GM12878 (cell line): ENCODE measurements at regions not wholly inside any gene's neighbourhood (a gene's known extent, or its start where the extent isn't known, plus 50 kb on each side); places are given as distances from the start of the nearest gene placed in this dataset.

Experiments used
- ATAC-seq: fragments of 200-7000 bp; cut with Tn5 transposase; 3 replicates; pipeline ENCODE4 v1.9.1; 2020; ENCODE audit warnings: mild to moderate bottlenecking, moderate library complexity
- BruUV-seq: library from RNA; stranded (reverse); fragments of 400-500 nt; replicated peaks from 2 replicates; lab custom pipeline; 2021; lab: Mats Ljungman, UMichigan
- CTCF ChIA-PET: fragments of 300-600 bp; sonication (Branson Sonifier 250); formaldehyde crosslinking; extraction: SDS; loops from one replicate; lab custom pipeline; 2021; ENCODE audit warnings: inconsistent platforms; lab: Yijun Ruan, JAX
- POLR2A ChIA-PET: fragments of 350-600 bp; formaldehyde crosslinking; extraction: SDS; loops from one replicate; lab custom pipeline; 2021; ENCODE audit warnings: inconsistent platforms; lab: Charles Lee
- RAD21 ChIA-PET: fragments of 300-600 bp; sonication (Branson Sonifier 250); formaldehyde crosslinking; loops from one replicate; lab custom pipeline; 2023; ENCODE audit warnings: antibody characterized with exemption; ENCODE audit not compliant: unreplicated experiment; lab: Charles Lee
- SMC1A ChIA-PET: fragments of 300-600 bp; sonication (Branson Sonifier 250); formaldehyde crosslinking; loops from one replicate; lab custom pipeline; 2023; ENCODE audit not compliant: unreplicated experiment, uncharacterized antibody; lab: Charles Lee
- DNase-seq: peaks from one replicate; pipeline ENCODE4 v3.0.0-alpha.2; 2011; ENCODE audit warnings: low read depth, low spot score
- FAIRE-seq: peaks from 3 replicates; lab custom pipeline; 2011; peaks lifted over from hg19 to GRCh38; lab: Jason Lieb, UNC
- H2AFZ ChIP-seq: 2 replicates; pipeline ENCODE4 v1.6.0; 2011; ENCODE audit warnings: low read depth, low read length, control low read depth; ENCODE audit not compliant: control insufficient read depth
- H3K27ac ChIP-seq: 2 replicates; pipeline ENCODE4 v1.5.1; 2011; ENCODE audit warnings: control low read depth; ENCODE audit not compliant: control insufficient read depth, insufficient read depth
- H3K27me3 ChIP-seq, 2 experiments: replicated peaks in 1 of 2; 2 replicates each; pipeline versions ENCODE4 v1.6.0 to v1.6.1; 2011; ENCODE audit warnings: low read length in 1 of 2; ENCODE audit not compliant: control insufficient read depth in 2 of 2, insufficient read depth in 2 of 2
- H3K36me3 ChIP-seq, 2 experiments: 2 replicates each; pipeline ENCODE4 v1.5.1; 2011; ENCODE audit warnings: low read length in 1 of 2; ENCODE audit not compliant: control insufficient read depth in 2 of 2, insufficient read depth in 2 of 2
- H3K4me1 ChIP-seq: 2 replicates; pipeline ENCODE4 v1.6.1; 2011; ENCODE audit warnings: mild to moderate bottlenecking, low read length, moderate library complexity, mixed read lengths; ENCODE audit not compliant: control insufficient read depth, insufficient read depth
- H3K4me2 ChIP-seq: 2 replicates; pipeline ENCODE4 v1.6.0; 2011; ENCODE audit warnings: control low read depth; ENCODE audit not compliant: control insufficient read depth, insufficient read depth
- H3K4me3 ChIP-seq: fragments of 200-600 bp; sonication (generic); 2 replicates; pipeline ENCODE4 v1.5.1; 2016
- H3K79me2 ChIP-seq: 2 replicates; pipeline ENCODE4 v1.6.0; 2011; ENCODE audit warnings: low read length; ENCODE audit not compliant: control insufficient read depth, insufficient read depth
- H3K9ac ChIP-seq: 2 replicates; pipeline ENCODE4 v1.8.0; 2011; ENCODE audit warnings: low read length, control low read depth, mixed read lengths; ENCODE audit not compliant: control insufficient read depth, insufficient read depth
- H3K9me3 ChIP-seq: replicated peaks from 3 replicates; pipeline ENCODE4 v1.5.1; 2011; ENCODE audit warnings: mild to moderate bottlenecking, low read length; ENCODE audit not compliant: control insufficient read depth, insufficient read depth
- H4K20me1 ChIP-seq: 2 replicates; pipeline ENCODE4 v1.6.0; 2011; ENCODE audit not compliant: control insufficient read depth, insufficient read depth
- ASH2L ChIP-seq: fragments of 300-600, 200-600 bp; sonication (generic); IDR thresholded peaks from 2 replicates; pipeline ENCODE4 v1.6.1; 2017; ENCODE audit warnings: low read depth, mild to moderate bottlenecking, borderline replicate concordance
- BCL3 ChIP-seq: IDR thresholded peaks from 2 replicates; pipeline ENCODE4 v1.6.1; 2011; ENCODE audit warnings: borderline replicate concordance, low read depth, mild to moderate bottlenecking, moderate library complexity, low read length; ENCODE audit not compliant: insufficient read depth, poor library complexity, severe bottlenecking
- CREB1 ChIP-seq: IDR thresholded peaks from 2 replicates; pipeline ENCODE4 v1.6.1; 2012; ENCODE audit warnings: low read depth, mild to moderate bottlenecking, inconsistent platforms
- DPF2 ChIP-seq: fragments of 450-650 bp; IDR thresholded peaks from 2 replicates; pipeline ENCODE4 v1.6.1; 2017; ENCODE audit warnings: mild to moderate bottlenecking
- HDAC6 ChIP-seq: fragments of 200-600 bp; sonication (generic); IDR thresholded peaks from one replicate; pipeline ENCODE4 v1.8.0; 2017; ENCODE audit warnings: antibody characterized with exemption; ENCODE audit not compliant: unreplicated experiment
- LARP7 ChIP-seq: fragments of 450-650 bp; IDR thresholded peaks from 2 replicates; pipeline ENCODE4 v1.6.1; 2017; ENCODE audit warnings: mild to moderate bottlenecking
- POLR2A ChIP-seq: IDR thresholded peaks from 2 replicates; pipeline ENCODE4 v1.6.1; 2011; ENCODE audit warnings: low read depth, mild to moderate bottlenecking, low read length
- POLR2AphosphoS5 ChIP-seq: IDR thresholded peaks from 2 replicates; pipeline ENCODE4 v1.6.1; 2011; ENCODE audit warnings: mild to moderate bottlenecking, low read length, inconsistent platforms
- RAD51 ChIP-seq: fragments of 450-650 bp; IDR thresholded peaks from 2 replicates; pipeline ENCODE4 v1.6.1; 2016; ENCODE audit warnings: moderate library complexity, mild to moderate bottlenecking, inconsistent platforms
- RFX5 ChIP-seq: IDR thresholded peaks from 2 replicates; pipeline ENCODE4 v1.6.1; 2011; ENCODE audit warnings: low read depth, low read length, improper control_type of control experiment
- SIX5 ChIP-seq: IDR thresholded peaks from 2 replicates; pipeline ENCODE4 v1.6.1; 2011; ENCODE audit warnings: mild to moderate bottlenecking, low read depth, low read length, moderate library complexity; ENCODE audit not compliant: severe bottlenecking
- SMC3 ChIP-seq: IDR thresholded peaks from 2 replicates; pipeline ENCODE4 v1.6.1; 2011; ENCODE audit warnings: low read length, improper control_type of control experiment, borderline replicate concordance
- SPI1 ChIP-seq: IDR thresholded peaks from 2 replicates; pipeline ENCODE4 v1.6.1; 2011; ENCODE audit warnings: low read depth, mild to moderate bottlenecking, low read length, moderate library complexity, borderline replicate concordance; ENCODE audit not compliant: insufficient read depth
- SUZ12 ChIP-seq: fragments of 200-600 bp; sonication (generic); IDR thresholded peaks from one replicate; pipeline ENCODE4 v1.6.1; 2018; ENCODE audit warnings: antibody characterized with exemption, mild to moderate bottlenecking; ENCODE audit not compliant: unreplicated experiment
- TCF3 ChIP-seq: IDR thresholded peaks from 2 replicates; pipeline ENCODE4 v1.6.1; 2012; ENCODE audit warnings: low read depth, mild to moderate bottlenecking, low read length, borderline replicate concordance; ENCODE audit not compliant: insufficient read depth
- ZBED1 ChIP-seq: IDR thresholded peaks from 2 replicates; pipeline ENCODE4 v1.6.1; 2016; ENCODE audit warnings: borderline replicate concordance
- WGBS: methylation state at CpG from one replicate; pipeline ENCODE4 v1.1.6; 2016; ENCODE audit warnings: low lambda C conversion rate; ENCODE audit not compliant: insufficient replicate concordance, insufficient coverage; ENCODE audit errors: missing lambda C conversion rate; 5-methylcytosine and 5-hydroxymethylcytosine counted together
- in situ Hi-C: fragments of 300-500 bp; cut with MboI; formaldehyde crosslinking; loops from 9 replicates; pipeline ENCODE4 v1.14.3; 2018; ENCODE audit warnings: mixed read lengths
- intact Hi-C: fragments of 100-400 bp; cut with micrococcal nuclease; formaldehyde crosslinking; loops from one replicate; pipeline ENCODE4 v1.14.2; 2022; ENCODE audit not compliant: unreplicated experiment
- TF ChIP-seq, protein P1 (sequence below): IDR thresholded peaks from 2 replicates; pipeline ENCODE4 v1.6.1; 2012; ENCODE audit warnings: low read length, inconsistent platforms

- POLR2A ChIA-PET, result no interaction called here
- H3K79me2 ChIP-seq, result no peaks in the 10 kb centered on the region
- in situ Hi-C loops (no loop called here), intact Hi-C loops (no loop called here)
- H3K27me3 ChIP-seq, result 0 out of 4 replicates have a peak, but pooled peaks cover 0 to 3% of the 10 kb centered on the region in 2 experiments
- H3K4me2 ChIP-seq, result peak overlapping the region; percentile 40; the same call in 1 of the 2 replicates
- WGBS, result 33% methylated on average over 6 of the region's 6 CpGs
- no TSS peak for BruUV-seq
- no peak for FAIRE-seq
- H4K20me1 ChIP-seq, result no peaks in the 10 kb centered on the region
- no peak overlapping the region for H3K4me3 ChIP-seq
- no peak overlapping the region; the same call in none of the 2 replicates for H2AFZ ChIP-seq
- CTCF ChIA-PET, result no interaction called here
- no peak overlapping the region for H3K27ac ChIP-seq
- TF ChIP-seq POLR2A, result peak; percentile 21; the same call in 1 of the 2 replicates
- no peak for TF ChIP-seq LARP7
- H3K4me1 ChIP-seq, result no peaks in the 10 kb centered on the region; the same call in 1 of the 2 replicates
- H3K9ac ChIP-seq, result no peak overlapping the region
- no peak for DNase-seq
- no peaks in the 10 kb centered on the region for H3K9me3 ChIP-seq
- SMC1A ChIA-PET, result interaction anchor here (1.8 to 1.9 kb wide), 2 partner anchors 9 to 10 kb away, joined by 6 to 7 read pairs; no protein-coding TSS in a partner anchor
- H3K36me3 ChIP-seq, result no peaks in the 10 kb centered on the region
- RAD21 ChIA-PET, result interaction anchor here (0.8 kb wide), 1 partner anchor 52 kb away, joined by 3 read pairs; no protein-coding TSS in a partner anchor
- ATAC-seq, result no peak
Measured at GRCh38 chr18:26702086-26702485, 153.7 kb upstream of the KCTD1 start.

DNA sequence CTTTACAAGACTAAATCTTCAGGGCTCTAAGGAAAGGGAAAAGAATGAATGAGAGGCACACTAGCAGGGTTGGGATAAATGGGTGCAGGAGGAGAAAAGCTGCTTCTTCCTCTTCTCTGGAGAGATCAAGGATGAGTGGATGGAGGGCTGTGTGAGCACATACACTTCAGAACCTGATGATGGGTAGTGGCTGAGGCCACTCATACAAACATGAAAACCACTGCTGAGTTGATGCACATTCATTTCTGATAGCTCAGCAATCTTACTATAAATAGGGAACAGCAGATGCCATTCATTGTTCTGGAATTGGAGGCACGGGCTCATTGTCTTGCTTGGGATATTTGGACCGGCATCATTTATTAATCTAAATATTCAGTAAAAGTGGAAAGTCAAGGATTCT lies 152.4 kb upstream of the KCTD1 start:
- ATAC-seq (no peak), FAIRE-seq (no peak), DNase-seq (no peak)
- ChIA-PET POLR2A (no interaction called here), RAD21 (no interaction called here), CTCF (interaction anchor here (1.6 kb wide), 1 partner anchor 9 kb away, joined by 5 read pairs; no protein-coding TSS in a partner anchor), SMC1A (interaction anchor here (1.2 to 2.8 kb wide), 3 partner anchors 8 to 29 kb away, joined by 4 to 13 read pairs (median 6); no protein-coding TSS in a partner anchor)
- Histone ChIP-seq H3K27me3 (0 out of 4 replicates have a peak, but pooled peaks cover 0 to 3% of the 10 kb centered on the region in 2 experiments), H3K79me2 (no peaks in the 10 kb centered on the region), H3K27ac (no peak overlapping the region), H3K9ac (no peak overlapping the region), H3K4me2 (no peak overlapping the region), H3K36me3 (no peaks in the 10 kb centered on the region), H2AFZ (no peak overlapping the region), H3K4me1 (no peaks in the 10 kb centered on the region; the same call in 1 of the 2 replicates), H3K4me3 (no peak overlapping the region), H3K9me3 (no peaks in the 10 kb centered on the region), H4K20me1 (no peaks in the 10 kb centered on the region)
- intact Hi-C loops, result no loop called here
- in situ Hi-C loops, result no loop called here
- BruUV-seq, result no TSS peak
- 69% methylated on average over 2 of the region's 2 CpGs for WGBS
- no peak for TF ChIP-seq CREB1
- TF ChIP-seq, protein P1, sequence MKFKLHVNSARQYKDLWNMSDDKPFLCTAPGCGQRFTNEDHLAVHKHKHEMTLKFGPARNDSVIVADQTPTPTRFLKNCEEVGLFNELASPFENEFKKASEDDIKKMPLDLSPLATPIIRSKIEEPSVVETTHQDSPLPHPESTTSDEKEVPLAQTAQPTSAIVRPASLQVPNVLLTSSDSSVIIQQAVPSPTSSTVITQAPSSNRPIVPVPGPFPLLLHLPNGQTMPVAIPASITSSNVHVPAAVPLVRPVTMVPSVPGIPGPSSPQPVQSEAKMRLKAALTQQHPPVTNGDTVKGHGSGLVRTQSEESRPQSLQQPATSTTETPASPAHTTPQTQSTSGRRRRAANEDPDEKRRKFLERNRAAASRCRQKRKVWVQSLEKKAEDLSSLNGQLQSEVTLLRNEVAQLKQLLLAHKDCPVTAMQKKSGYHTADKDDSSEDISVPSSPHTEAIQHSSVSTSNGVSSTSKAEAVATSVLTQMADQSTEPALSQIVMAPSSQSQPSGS, result no peak
- no peak for TF ChIP-seq SPI1
- TF ChIP-seq POLR2AphosphoS5, result no peak
- no peak for TF ChIP-seq SMC3
- TF ChIP-seq ASH2L, result no peak
- TF ChIP-seq BCL3, result no peak
- TF ChIP-seq ZBED1, result no peak
- no peak for TF ChIP-seq SIX5
- no peak for TF ChIP-seq RAD51
- TF ChIP-seq TCF3, result no peak
- TF ChIP-seq DPF2, result no peak
- no peak for TF ChIP-seq RFX5
- TF ChIP-seq HDAC6, result no peak
- no peak for TF ChIP-seq SUZ12
